H9 (cell line): ENCODE measurements at regions not wholly inside any gene's neighbourhood (a gene's known extent, or its start where the extent isn't known, plus 50 kb on each side); places are given as distances from the start of the nearest gene placed in this dataset.

Experiments
- DNase-seq: peaks from one replicate; pipeline ENCODE4 v3.0.0-alpha.2; 2017
- H2AFZ ChIP-seq: one replicate; pipeline ENCODE4 v1.6.1; 2013; ENCODE audit warnings: mild to moderate bottlenecking, low read length, control low read depth, moderate library complexity
- H2AK5ac ChIP-seq: 2 replicates; pipeline ENCODE4 v1.6.1; 2013; ENCODE audit warnings: low read length, control low read depth, mixed read lengths; ENCODE audit not compliant: insufficient read length
- H2BK120ac ChIP-seq: one replicate; pipeline ENCODE4 v1.6.1; 2013; ENCODE audit warnings: low read depth, mild to moderate bottlenecking, low read length, control low read depth, inconsistent platforms; ENCODE audit not compliant: poor library complexity, severe bottlenecking
- H2BK12ac ChIP-seq: 2 replicates; pipeline ENCODE4 v1.6.1; 2013; ENCODE audit warnings: low read length, control low read depth, mixed read lengths, low read depth; ENCODE audit not compliant: insufficient read length
- H2BK15ac ChIP-seq: 2 replicates; pipeline ENCODE4 v1.6.1; 2013; ENCODE audit warnings: low read depth, low read length, control low read depth
- H2BK20ac ChIP-seq: one replicate; pipeline ENCODE4 v1.6.1; 2013; ENCODE audit warnings: low read depth, mild to moderate bottlenecking, low read length, control low read depth, inconsistent platforms; ENCODE audit not compliant: poor library complexity, severe bottlenecking
- H2BK5ac ChIP-seq: 2 replicates; pipeline ENCODE4 v1.6.1; 2013; ENCODE audit warnings: low read length, control low read depth, mixed read lengths; ENCODE audit not compliant: insufficient read length
- H3K14ac ChIP-seq: 2 replicates; pipeline ENCODE4 v1.6.1; 2013; ENCODE audit warnings: low read length, control low read depth; ENCODE audit not compliant: insufficient read depth
- H3K18ac ChIP-seq: 2 replicates; pipeline ENCODE4 v1.6.1; 2013; ENCODE audit warnings: low read depth, mild to moderate bottlenecking, mixed read lengths, low read length, control low read depth; ENCODE audit not compliant: insufficient read length
- H3K23ac ChIP-seq: 2 replicates; pipeline ENCODE4 v1.6.1; 2013; ENCODE audit warnings: low read length, control low read depth, mixed read lengths, low read depth; ENCODE audit not compliant: insufficient read length
- H3K23me2 ChIP-seq: 2 replicates; pipeline ENCODE4 v1.6.1; 2013; ENCODE audit warnings: low read depth, mild to moderate bottlenecking, mixed read lengths, low read length, control low read depth; ENCODE audit not compliant: insufficient read length, poor library complexity, severe bottlenecking
- H3K27ac ChIP-seq: 2 replicates; pipeline ENCODE4 v1.5.1; 2013; ENCODE audit warnings: low read length, control low read depth, mixed read lengths, low read depth; ENCODE audit not compliant: insufficient read length
- H3K27me3 ChIP-seq: 2 replicates; pipeline ENCODE4 v1.6.1; 2013; ENCODE audit warnings: low read length, control low read depth, inconsistent platforms; ENCODE audit not compliant: insufficient read depth
- H3K4ac ChIP-seq: 2 replicates; pipeline ENCODE4 v1.6.1; 2013; ENCODE audit warnings: low read depth, mild to moderate bottlenecking, control low read depth, inconsistent platforms, low read length, moderate library complexity
- H3K4me1 ChIP-seq: 2 replicates; pipeline ENCODE4 v1.6.1; 2013; ENCODE audit warnings: low read length, control low read depth, inconsistent platforms; ENCODE audit not compliant: insufficient read depth
- H3K4me2 ChIP-seq: 2 replicates; pipeline ENCODE4 v1.6.1; 2013; ENCODE audit warnings: low read length, control low read depth, mixed read lengths; ENCODE audit not compliant: insufficient read length, insufficient read depth
- H3K56ac ChIP-seq: 2 replicates; pipeline ENCODE4 v1.6.1; 2013; ENCODE audit warnings: low read depth, mild to moderate bottlenecking, mixed read lengths, low read length, control low read depth; ENCODE audit not compliant: insufficient read length
- H3K79me1 ChIP-seq: 2 replicates; pipeline ENCODE4 v1.6.1; 2013; ENCODE audit warnings: low read depth, mild to moderate bottlenecking, moderate library complexity, low read length, control low read depth, inconsistent platforms; ENCODE audit not compliant: insufficient read depth, poor library complexity, severe bottlenecking
- H3K79me2 ChIP-seq: 2 replicates; pipeline ENCODE4 v1.6.1; 2013; ENCODE audit warnings: low read length, control low read depth, inconsistent platforms; ENCODE audit not compliant: insufficient read depth
- H3K9ac ChIP-seq: 2 replicates; pipeline ENCODE4 v1.6.1; 2013; ENCODE audit warnings: low read length, control low read depth, mixed read lengths; ENCODE audit not compliant: insufficient read length; ENCODE audit errors: extremely low read depth
- H3K9me3 ChIP-seq: one replicate; pipeline ENCODE4 v1.6.1; 2013; ENCODE audit warnings: low read depth, low read length, inconsistent platforms; ENCODE audit not compliant: control insufficient read depth
- H3T11ph ChIP-seq: one replicate; pipeline ENCODE4 v1.6.1; 2013; ENCODE audit warnings: mild to moderate bottlenecking, low read length, control low read depth, inconsistent platforms
- H4K20me1 ChIP-seq: one replicate; pipeline ENCODE4 v1.6.1; 2013; ENCODE audit not compliant: control insufficient read depth, insufficient read length, insufficient read depth
- H4K5ac ChIP-seq: 2 replicates; pipeline ENCODE4 v1.6.1; 2013; ENCODE audit warnings: low read depth, mild to moderate bottlenecking, mixed read lengths, low read length, control low read depth; ENCODE audit not compliant: insufficient read length
- H4K8ac ChIP-seq: replicated peaks from 2 replicates; pipeline ENCODE4 v1.6.1; 2013; ENCODE audit warnings: low read length, control low read depth, mixed read lengths, low read depth; ENCODE audit not compliant: insufficient read length
- H4K91ac ChIP-seq: 2 replicates; pipeline ENCODE4 v1.6.1; 2013; ENCODE audit warnings: low read depth, mild to moderate bottlenecking, moderate library complexity, mixed read lengths, low read length, control low read depth; ENCODE audit not compliant: insufficient read length
- H3K27ac Mint-ChIP-seq, 3 experiments: 2 replicates in 2 of 3; 3 replicates in 1 of 3; pipeline ENCODE4 v1.8.0; 2020 to 2021; ENCODE audit warnings: mixed read lengths in 3 of 3, mild to moderate bottlenecking in 1 of 3, moderate library complexity in 1 of 3
- H3K27me3 Mint-ChIP-seq: 2 replicates; pipeline ENCODE4 v1.8.0; 2021; ENCODE audit warnings: low read depth, mild to moderate bottlenecking, moderate library complexity, mixed read lengths
- H3K36me3 Mint-ChIP-seq, 3 experiments: 2 replicates in 2 of 3; 3 replicates in 1 of 3; pipeline ENCODE4 v1.8.0; 2020 to 2021; ENCODE audit warnings: low read depth in 3 of 3, mixed read lengths in 3 of 3; ENCODE audit not compliant: insufficient read depth in 1 of 3
- H3K4me1 Mint-ChIP-seq, 2 experiments: 2 replicates each; pipeline ENCODE4 v1.8.0; 2020; ENCODE audit warnings: mixed read lengths in 2 of 2
- H3K4me3 Mint-ChIP-seq, 2 experiments: 2 replicates in 1 of 2; 3 replicates in 1 of 2; pipeline ENCODE4 v1.8.0; 2020 to 2021; ENCODE audit warnings: mild to moderate bottlenecking in 2 of 2, mixed read lengths in 2 of 2, moderate library complexity in 1 of 2
- H3K9me3 Mint-ChIP-seq, 2 experiments: 2 replicates in 1 of 2; 3 replicates in 1 of 2; pipeline ENCODE4 v1.8.0; 2020; ENCODE audit warnings: mild to moderate bottlenecking in 2 of 2, mixed read lengths in 2 of 2, moderate library complexity in 1 of 2
- WGBS: extraction: QIAGEN DNeasy Blood & Tissue Kit; methylation state at CpG from one replicate; pipeline ENCODE4 v1.1.7; 2013; ENCODE audit warnings: missing lambda C conversion rate, low lambda C conversion rate, mixed read lengths; ENCODE audit not compliant: insufficient read length; ENCODE audit errors: extremely low coverage; 5-methylcytosine and 5-hydroxymethylcytosine counted together
- TF ChIP-seq, protein P1 (sequence below): fragments of 200-600 bp; sonication (generic); conservative IDR thresholded peaks from 3 replicates; pipeline ENCODE4 v1.8.0; 2021; ENCODE audit warnings: antibody characterized with exemption, mild to moderate bottlenecking

DNA sequence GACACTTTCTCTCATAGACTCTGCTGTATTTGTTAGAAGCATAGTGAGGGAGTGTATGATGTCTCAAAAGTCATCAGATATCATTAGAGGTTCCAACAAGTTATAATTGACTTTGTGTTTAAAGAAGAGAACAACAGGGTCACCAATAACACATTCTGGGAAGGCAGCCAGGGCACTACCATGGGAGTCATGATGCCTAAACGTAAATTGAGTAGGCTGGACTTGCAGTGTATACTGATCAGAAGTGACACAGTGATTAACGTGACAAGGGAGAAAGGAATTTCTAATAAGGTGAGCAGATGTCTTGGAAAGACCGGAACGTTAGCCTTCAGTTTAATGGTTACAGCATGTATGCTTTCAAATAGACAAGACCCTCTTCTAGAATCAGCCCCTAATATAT is 973.2 kb downstream of the NCAM2 start:
- DNase-seq: no peak
- TF ChIP-seq, protein P1, sequence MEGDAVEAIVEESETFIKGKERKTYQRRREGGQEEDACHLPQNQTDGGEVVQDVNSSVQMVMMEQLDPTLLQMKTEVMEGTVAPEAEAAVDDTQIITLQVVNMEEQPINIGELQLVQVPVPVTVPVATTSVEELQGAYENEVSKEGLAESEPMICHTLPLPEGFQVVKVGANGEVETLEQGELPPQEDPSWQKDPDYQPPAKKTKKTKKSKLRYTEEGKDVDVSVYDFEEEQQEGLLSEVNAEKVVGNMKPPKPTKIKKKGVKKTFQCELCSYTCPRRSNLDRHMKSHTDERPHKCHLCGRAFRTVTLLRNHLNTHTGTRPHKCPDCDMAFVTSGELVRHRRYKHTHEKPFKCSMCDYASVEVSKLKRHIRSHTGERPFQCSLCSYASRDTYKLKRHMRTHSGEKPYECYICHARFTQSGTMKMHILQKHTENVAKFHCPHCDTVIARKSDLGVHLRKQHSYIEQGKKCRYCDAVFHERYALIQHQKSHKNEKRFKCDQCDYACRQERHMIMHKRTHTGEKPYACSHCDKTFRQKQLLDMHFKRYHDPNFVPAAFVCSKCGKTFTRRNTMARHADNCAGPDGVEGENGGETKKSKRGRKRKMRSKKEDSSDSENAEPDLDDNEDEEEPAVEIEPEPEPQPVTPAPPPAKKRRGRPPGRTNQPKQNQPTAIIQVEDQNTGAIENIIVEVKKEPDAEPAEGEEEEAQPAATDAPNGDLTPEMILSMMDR: no peak
- H2BK5ac ChIP-seq: no peak overlapping the region
- no peak overlapping the region for H3K23ac ChIP-seq
- no peak overlapping the region for H2BK15ac ChIP-seq
- no CpG with 5 or more reads among the region's 4 CpGs for WGBS
- no peak overlapping the region for H2BK120ac ChIP-seq
- H3K9ac ChIP-seq: no peak overlapping the region
- Mint-ChIP-seq H3K9me3 (peaks cover 6 to 10% of the 10 kb centered on the region in 2 experiments; a peak in 4 of 5 replicates), H3K36me3 (peaks cover 5 to 12% (median 10%) of the 10 kb centered on the region in 3 experiments; a peak in 6 of 7 replicates), H3K27ac (no peak overlapping the region), H3K27me3 (peaks cover 6% of the 10 kb centered on the region), H3K4me3 (no peak overlapping the region), H3K4me1 (peaks cover 14 to 17% of the 10 kb centered on the region in 2 experiments)
- no peaks in the 10 kb centered on the region for H3K9me3 ChIP-seq
- H3K4me2 ChIP-seq: no peak overlapping the region
- H3K18ac ChIP-seq: no peak overlapping the region
- no peaks in the 10 kb centered on the region for H3K79me1 ChIP-seq
- no peaks in the 10 kb centered on the region; the same call in 1 of the 2 replicates for H3K4me1 ChIP-seq
- no peak overlapping the region for H3K14ac ChIP-seq
- no peak overlapping the region for H3K56ac ChIP-seq
- no peaks in the 10 kb centered on the region for H4K20me1 ChIP-seq
- H2AK5ac ChIP-seq: no peak overlapping the region
- H4K8ac ChIP-seq: no peak overlapping the region
- H3T11ph ChIP-seq: no peak overlapping the region
- no peak overlapping the region for H3K27ac ChIP-seq
- no peak overlapping the region for H2AFZ ChIP-seq
- no peak overlapping the region for H4K91ac ChIP-seq
- H2BK20ac ChIP-seq: no peak overlapping the region
- no peak overlapping the region for H4K5ac ChIP-seq
- no peak overlapping the region for H3K4ac ChIP-seq
- H2BK12ac ChIP-seq: no peak overlapping the region
- no peaks in the 10 kb centered on the region for H3K79me2 ChIP-seq
- no peaks in the 10 kb centered on the region for H3K27me3 ChIP-seq
- H3K23me2 ChIP-seq: no peaks in the 10 kb centered on the region
